ENCODE measurements at regions not wholly inside any gene's neighbourhood (a gene's known extent, or its start where the extent isn't known, plus 50 kb on each side); places are given as distances from the start of the nearest gene placed in this dataset.
"Not testable (repeated sequence)": the region's sequence is repeated elsewhere in the genome, so short reads cannot be mapped to it uniquely, and the experiment has no call there.

DNA sequence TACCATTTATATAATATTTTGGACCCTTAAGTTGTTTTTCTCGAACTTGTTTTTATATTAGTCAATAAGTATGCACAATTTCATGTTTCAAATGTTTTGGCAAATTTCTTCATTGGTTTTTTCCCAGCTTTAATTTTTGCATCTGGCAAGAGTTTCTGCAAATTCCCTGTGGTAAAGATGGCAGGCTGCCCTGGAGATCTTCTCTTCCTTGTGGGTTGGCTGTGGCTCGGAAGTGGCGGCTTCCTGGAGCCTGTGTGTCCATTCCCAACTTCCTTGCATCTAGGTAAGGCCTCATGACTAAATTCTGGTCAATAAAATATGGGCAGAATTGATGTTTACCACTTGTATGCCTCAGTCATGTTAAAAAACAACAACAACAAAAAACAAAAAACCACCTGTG, 818.6 kb downstream of the EPHA4 start:
- H3K36me3 Mint-ChIP-seq, result no peaks in the 10 kb centered on the region
- no peak for ATAC-seq (ENCODE audit: low read depth in 2 of 2)
- H3K9me3 Mint-ChIP-seq, result peaks cover 0 to 11% (median 4%) of the 10 kb centered on the region in 7 donors

DNA sequence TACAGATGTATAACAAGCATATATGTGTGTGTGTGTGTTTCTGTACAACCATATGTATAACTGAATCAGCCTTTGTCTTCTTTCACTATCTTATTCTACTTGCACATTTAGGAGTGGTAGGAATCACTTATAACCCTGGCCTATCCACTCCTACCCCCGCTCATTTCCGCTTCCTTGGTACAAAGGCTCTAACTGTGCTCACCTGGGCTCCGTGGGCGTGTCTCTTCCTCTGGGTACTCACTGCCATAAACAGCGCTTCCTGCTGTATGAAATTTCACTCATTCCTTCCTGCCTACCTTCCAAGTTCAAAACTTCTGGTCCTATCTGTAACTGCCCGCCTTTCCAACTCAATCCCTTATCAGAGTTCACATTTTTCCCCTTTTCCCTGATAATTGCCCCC, 815.5 kb downstream of the EPHA4 start:
- DNase-seq (no peak), ATAC-seq (ENCODE audit: low read depth in 2 of 2) (no peak)
- H3K4me1 Mint-ChIP-seq, result no peaks in the 10 kb centered on the region
- no peak overlapping the region for H3K4me3 Mint-ChIP-seq
- H3K36me3 Mint-ChIP-seq, result no peaks in the 10 kb centered on the region
- H3K27ac Mint-ChIP-seq, result no peak overlapping the region
- H3K27me3 Mint-ChIP-seq, result peaks cover 0 to 4% (median 0%) of the 10 kb centered on the region in 3 donors
- H3K9me3 Mint-ChIP-seq, result peaks cover 0 to 3% (median 1%) of the 10 kb centered on the region in 7 donors

More for the DNA sequence above, 818.6 kb downstream of the EPHA4 start:
- Mint-ChIP-seq H3K4me1 (no peaks in the 10 kb centered on the region), H3K27ac (no peak overlapping the region), H3K27me3 (peaks cover 0 to 4% (median 0%) of the 10 kb centered on the region in 3 donors), H3K4me3 (no peak overlapping the region)
- DNase-seq, result no peak

DNA sequence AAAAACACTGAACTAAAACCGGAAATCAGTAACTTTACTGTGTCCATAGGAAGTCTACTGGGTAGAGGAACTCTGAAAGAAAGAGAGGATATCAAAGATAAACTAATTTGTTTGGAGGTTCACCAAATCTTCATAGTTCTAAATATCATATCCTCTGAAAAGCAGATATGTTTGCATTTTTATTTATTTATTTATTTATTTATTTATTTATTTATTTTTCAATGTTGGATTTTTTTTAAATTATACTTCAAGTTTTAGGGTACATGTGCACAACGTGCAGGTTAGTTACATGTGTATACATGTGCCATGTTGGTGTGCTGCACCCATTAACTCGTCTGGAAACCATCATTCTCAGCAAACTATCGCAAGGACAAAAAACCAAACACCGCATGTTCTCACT, 813.7 kb downstream of the EPHA4 start:
- H3K27me3 Mint-ChIP-seq; H3K4me3 Mint-ChIP-seq; H3K9me3 Mint-ChIP-seq; DNase-seq; ATAC-seq (ENCODE audit: low read depth in 2 of 2); H3K4me1 Mint-ChIP-seq; H3K27ac Mint-ChIP-seq; H3K36me3 Mint-ChIP-seq: not testable (repeated sequence)

DNA sequence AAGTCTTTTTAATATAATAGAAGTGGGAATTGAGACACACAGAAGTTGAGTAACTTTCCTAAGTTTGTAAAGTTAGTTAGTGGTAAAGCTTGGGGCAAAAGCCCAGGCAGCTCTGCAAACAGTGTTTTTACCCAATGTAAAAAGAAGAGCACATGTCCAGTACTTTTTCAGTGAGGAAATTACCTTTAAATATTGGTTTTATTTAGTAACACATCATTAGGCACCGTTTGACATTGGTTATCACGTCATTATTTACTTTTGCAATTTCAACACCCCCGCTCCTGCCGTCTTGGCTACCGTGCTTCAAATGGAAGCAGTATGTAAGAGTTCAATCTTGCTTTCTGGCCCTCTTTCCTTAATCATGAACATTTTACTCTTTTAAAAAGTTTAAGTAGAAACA, 807.9 kb downstream of the EPHA4 start:
- Mint-ChIP-seq H3K36me3 (no peaks in the 10 kb centered on the region), H3K27ac (no peak overlapping the region), H3K27me3 (no peaks in the 10 kb centered on the region), H3K4me3 (no peak overlapping the region), H3K9me3 (peaks cover 0 to 2% (median 0%) of the 10 kb centered on the region in 7 donors), H3K4me1 (no peaks in the 10 kb centered on the region)
- ATAC-seq (ENCODE audit: low read depth in 2 of 2) (no peak), DNase-seq (no peak)

DNA sequence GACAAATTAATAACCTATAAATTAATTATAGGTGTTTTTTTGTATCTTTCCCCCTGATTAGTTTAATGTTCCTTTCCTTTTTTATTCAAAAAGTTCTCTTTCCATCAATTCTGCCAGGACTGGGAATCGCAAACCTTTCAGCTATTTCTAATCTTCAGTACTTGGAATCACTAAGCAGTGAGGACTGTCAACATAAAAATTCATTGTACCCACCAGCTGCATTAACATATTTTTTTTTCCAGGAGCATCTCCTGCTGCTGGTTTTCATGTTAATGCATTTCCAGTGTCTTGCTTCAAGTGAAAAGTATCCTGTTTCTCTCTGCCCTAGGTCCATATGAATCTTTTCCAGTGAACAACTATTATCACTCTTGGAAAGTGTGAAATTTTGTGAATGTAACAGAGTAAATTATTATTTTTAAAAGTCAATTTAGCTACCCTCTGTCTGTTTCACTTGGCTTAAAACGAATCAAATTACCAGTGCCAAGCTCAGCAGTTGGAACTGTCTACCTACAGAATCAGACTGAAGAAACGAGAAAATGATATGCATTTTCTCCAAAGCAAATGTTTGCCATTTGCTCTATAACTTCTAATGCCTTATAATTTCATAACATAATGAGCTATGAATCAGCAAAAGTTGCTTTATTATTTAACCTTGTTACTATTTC, 804.4 kb downstream of the EPHA4 start:
- H3K9me3 Mint-ChIP-seq, result no peaks in the 10 kb centered on the region
- no peaks in the 10 kb centered on the region for H3K36me3 Mint-ChIP-seq
- no peak overlapping the region for H3K4me3 Mint-ChIP-seq
- no peaks in the 10 kb centered on the region for H3K4me1 Mint-ChIP-seq
- DNase-seq (no peak), ATAC-seq (ENCODE audit: low read depth in 2 of 2) (no peak)
- no peaks in the 10 kb centered on the region for H3K27me3 Mint-ChIP-seq
- no peak overlapping the region for H3K27ac Mint-ChIP-seq

DNA sequence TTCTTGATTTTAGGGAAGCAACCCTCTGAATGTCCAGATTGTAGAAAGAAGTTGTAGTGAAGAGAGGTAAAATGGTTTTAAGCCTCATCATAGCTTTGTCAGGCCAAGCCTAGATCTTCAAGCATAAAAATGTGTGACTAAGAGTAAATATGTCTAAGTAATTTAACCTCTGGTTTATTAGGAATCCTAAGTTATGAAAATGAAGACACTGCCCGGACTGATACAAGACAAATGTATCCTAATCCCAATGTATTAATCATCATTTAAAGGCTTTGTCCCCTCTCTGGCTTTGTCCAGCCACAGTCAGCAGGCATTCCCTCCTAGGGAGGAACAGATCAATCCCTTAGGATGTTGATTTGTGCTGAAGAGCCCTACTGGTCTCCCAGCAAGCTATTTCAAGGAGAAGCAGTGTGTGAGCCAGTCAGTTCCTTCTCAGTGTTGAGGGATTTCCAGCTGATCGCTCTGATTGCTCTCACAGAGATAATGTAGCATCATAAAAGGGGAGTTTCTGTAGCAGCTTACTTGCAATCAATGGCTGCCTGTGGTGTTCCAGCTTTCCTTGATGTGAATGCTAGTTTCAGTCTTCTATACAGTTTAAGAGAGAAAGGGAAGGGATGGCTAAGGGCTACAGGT, 796.1 kb downstream of the EPHA4 start:
- no peak for DNase-seq
- H3K9me3 Mint-ChIP-seq, result peaks cover 0 to 5% (median 1%) of the 10 kb centered on the region in 7 donors
- H3K4me1 Mint-ChIP-seq, result peaks cover 0 to 4% (median 0%) of the 10 kb centered on the region in 3 donors
- no peaks in the 10 kb centered on the region for H3K36me3 Mint-ChIP-seq
- no peak for ATAC-seq (ENCODE audit: low read depth in 2 of 2)
- no peak overlapping the region for H3K27ac Mint-ChIP-seq
- no peak overlapping the region for H3K4me3 Mint-ChIP-seq
- H3K27me3 Mint-ChIP-seq, result peaks cover 0 to 4% (median 0%) of the 10 kb centered on the region in 3 donors

DNA sequence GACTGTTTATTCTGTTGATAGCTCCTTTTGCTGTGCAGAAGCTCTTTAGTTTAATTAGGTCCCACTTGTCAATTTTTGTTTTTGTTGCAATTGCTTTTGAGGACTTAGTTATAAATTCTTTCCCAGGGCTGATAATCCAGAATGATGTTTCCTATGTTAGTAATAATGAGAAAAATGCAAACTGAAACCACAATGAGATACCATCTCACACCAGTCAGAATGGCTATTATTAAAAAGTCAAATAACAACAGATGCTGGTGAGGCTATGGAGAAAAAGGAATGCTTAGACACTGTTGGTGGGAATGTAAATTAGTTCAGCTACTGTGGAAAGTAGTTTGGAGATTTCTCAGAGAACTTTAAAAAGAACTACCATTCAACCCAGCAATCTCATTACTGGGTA, 793.0 kb downstream of the EPHA4 start:
- peak overlapping the region in 1 of 6 donors; percentile 24 for H3K27ac Mint-ChIP-seq
- not testable (repeated sequence) for H3K9me3 Mint-ChIP-seq; H3K4me1 Mint-ChIP-seq; H3K27me3 Mint-ChIP-seq; DNase-seq; ATAC-seq (ENCODE audit: low read depth in 2 of 2); H3K36me3 Mint-ChIP-seq; H3K4me3 Mint-ChIP-seq

DNA sequence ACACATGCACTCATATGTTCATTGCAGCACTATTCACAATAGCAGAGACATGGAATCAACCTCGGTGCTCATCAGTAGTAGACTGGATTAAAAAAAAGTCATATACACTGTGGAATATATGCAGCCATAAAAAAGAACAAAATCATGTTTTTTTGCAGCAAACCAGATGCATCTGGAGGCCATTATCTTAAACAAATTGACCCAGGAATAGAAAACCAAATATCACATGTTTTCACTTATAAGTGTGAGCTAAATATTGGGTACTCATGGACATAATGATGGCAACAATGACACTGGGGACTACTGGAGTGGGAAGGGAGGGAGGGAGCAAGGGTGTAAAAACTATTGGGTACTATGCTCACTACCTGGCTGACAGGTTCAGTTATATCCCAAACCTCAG, 792.6 kb downstream of the EPHA4 start:
- DNase-seq (no peak), ATAC-seq (ENCODE audit: low read depth in 2 of 2) (no peak)
- peaks cover 0 to 5% (median 1%) of the 10 kb centered on the region in 7 donors for H3K9me3 Mint-ChIP-seq
- H3K4me1 Mint-ChIP-seq, result peaks cover 0 to 4% (median 0%) of the 10 kb centered on the region in 3 donors
- H3K27ac Mint-ChIP-seq, result no peak overlapping the region
- no peaks in the 10 kb centered on the region for H3K36me3 Mint-ChIP-seq
- H3K4me3 Mint-ChIP-seq, result no peak overlapping the region
- H3K27me3 Mint-ChIP-seq, result peaks cover 0 to 4% (median 0%) of the 10 kb centered on the region in 3 donors

DNA sequence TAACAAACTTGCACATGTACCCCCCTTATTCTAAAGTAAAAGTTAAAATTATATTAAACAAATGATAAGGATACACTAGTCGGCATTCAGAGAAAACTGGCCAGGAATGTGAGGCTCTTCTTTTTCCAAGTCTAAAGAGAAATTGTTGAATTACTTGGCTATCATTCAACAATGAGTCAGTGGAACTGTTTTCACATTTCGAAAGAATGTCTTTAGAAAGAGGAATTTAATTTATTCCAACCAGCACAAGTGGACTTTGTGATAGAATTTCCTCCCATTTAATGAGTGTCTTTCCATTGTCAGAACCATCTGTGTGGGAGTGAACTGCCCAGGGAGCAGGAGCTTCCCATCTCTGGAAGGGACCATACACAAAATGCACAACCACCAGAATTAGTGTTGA, 792.2 kb downstream of the EPHA4 start:
- Mint-ChIP-seq H3K27me3 (peaks cover 0 to 4% (median 0%) of the 10 kb centered on the region in 3 donors), H3K4me3 (no peak overlapping the region), H3K36me3 (no peaks in the 10 kb centered on the region), H3K4me1 (peaks cover 0 to 4% (median 0%) of the 10 kb centered on the region in 3 donors), H3K9me3 (peaks cover 0 to 5% (median 1%) of the 10 kb centered on the region in 7 donors), H3K27ac (no peak overlapping the region)
- DNase-seq (no peak), ATAC-seq (ENCODE audit: low read depth in 2 of 2) (no peak)

DNA sequence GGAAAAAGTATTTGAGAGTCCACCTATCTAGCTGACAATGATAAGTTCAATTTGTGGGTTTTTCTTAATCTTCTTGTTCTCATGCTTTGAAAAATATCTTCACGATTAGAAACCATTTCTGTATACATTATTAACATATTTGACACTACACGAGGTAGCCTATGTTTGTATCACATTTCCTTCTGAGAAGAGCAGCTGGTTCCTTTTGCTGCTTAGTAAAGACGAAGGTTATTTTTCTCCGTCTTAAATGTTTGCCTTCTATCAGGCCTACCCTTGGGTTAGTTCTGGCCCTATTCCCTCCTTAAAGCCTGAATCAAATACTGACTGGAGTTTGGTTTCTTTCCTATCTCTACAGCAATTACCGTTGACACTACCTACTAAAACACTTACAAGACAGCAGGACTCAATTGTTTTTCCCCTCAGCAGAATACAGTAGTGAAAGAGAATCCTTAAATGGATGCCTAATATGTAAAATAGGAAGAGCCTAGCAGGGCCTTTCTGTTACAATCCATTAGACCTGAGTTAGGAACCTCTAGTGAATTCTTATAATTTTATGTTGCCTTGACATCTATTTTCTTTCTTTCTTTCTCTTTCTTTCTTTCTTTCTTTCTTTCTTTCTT, 790.4 kb downstream of the EPHA4 start:
- peaks cover 0 to 1% (median 0%) of the 10 kb centered on the region in 3 donors for H3K27me3 Mint-ChIP-seq
- ATAC-seq (ENCODE audit: low read depth in 2 of 2) (no peak), DNase-seq (no peak)
- no peaks in the 10 kb centered on the region for H3K36me3 Mint-ChIP-seq
- H3K4me3 Mint-ChIP-seq, result no peak overlapping the region
- H3K9me3 Mint-ChIP-seq, result peaks cover 0 to 5% (median 1%) of the 10 kb centered on the region in 7 donors
- H3K4me1 Mint-ChIP-seq, result no peaks in the 10 kb centered on the region
- no peak overlapping the region for H3K27ac Mint-ChIP-seq

DNA sequence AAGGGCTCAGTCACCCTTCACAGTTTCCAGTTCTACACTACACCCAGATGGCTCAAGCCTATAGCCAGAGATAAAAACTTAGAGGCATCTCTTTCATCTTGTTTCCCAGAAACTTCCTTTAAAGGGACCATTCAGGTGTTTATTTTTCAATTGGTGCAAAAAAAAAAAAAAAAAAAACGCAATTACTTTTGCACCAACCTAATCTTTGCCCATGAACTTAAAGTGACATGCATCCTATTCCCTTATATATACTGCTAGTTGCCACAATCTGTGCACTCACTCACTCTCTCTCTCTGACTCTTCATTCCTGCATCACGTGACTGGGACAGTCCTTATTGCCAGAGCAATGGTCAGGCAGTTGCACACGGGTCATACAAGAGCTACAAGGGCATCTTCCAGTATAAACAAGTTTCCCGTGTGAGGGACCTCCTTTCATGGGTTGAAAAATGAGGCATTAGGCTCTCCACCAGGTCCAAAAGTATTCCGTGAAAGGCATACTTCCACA, 789.4 kb downstream of the EPHA4 start:
- Mint-ChIP-seq H3K36me3 (no peaks in the 10 kb centered on the region), H3K27ac (no peak overlapping the region), H3K4me1 (no peaks in the 10 kb centered on the region), H3K4me3 (no peak overlapping the region), H3K27me3 (peaks cover 0 to 2% (median 0%) of the 10 kb centered on the region in 3 donors), H3K9me3 (peaks cover 0 to 4% (median 1%) of the 10 kb centered on the region in 7 donors)
- no peak for DNase-seq
- no peak for ATAC-seq (ENCODE audit: low read depth in 2 of 2)

DNA sequence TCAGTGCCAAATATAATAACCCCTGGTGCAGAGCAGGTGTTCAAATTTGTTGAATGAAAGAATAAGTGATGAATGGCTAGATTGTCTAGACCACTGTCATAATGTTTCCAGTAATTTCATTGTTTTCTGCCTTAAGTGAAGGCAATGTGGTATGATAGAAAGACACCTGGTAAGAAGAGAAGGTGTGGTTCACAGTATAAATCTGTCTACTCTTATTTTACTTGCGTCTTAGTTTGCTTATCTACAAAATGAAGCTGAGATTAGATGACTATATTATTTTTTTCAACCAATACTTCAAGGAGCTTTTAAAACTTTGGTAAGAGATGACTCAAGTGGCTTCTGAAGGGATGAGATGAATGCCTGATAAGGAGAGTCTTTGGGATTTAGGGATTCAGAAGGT, 788.4 kb downstream of the EPHA4 start:
- Mint-ChIP-seq H3K9me3 (peaks cover 0 to 3% (median 0%) of the 10 kb centered on the region in 7 donors), H3K27me3 (peaks cover 0 to 4% (median 0%) of the 10 kb centered on the region in 3 donors), H3K4me1 (no peaks in the 10 kb centered on the region), H3K27ac (no peak overlapping the region), H3K4me3 (no peak overlapping the region), H3K36me3 (no peaks in the 10 kb centered on the region)
- ATAC-seq (ENCODE audit: low read depth in 2 of 2), result no peak
- DNase-seq, result no peak

DNA sequence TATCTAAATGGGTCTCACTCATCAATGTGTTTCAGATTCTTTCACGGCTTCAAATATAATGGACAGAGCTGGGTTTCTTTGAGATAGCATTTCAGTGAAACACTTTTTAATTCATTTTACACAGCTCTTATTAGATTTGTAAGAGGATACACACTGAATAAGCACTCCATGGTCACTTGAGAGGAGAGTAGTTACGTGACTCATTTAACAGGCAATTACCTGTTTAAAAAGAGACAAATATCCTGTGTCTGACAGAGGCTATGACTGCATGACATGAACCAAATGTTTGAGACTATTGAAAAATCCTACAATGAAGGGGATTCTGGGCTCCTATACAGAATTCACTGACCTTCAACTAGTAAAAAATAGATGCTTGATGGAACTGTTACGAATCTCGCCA, 786.9 kb downstream of the EPHA4 start:
- DNase-seq, result no peak
- Mint-ChIP-seq H3K4me1 (no peaks in the 10 kb centered on the region), H3K27me3 (peaks cover 0 to 4% (median 0%) of the 10 kb centered on the region in 3 donors), H3K4me3 (no peak overlapping the region), H3K9me3 (peaks cover 0 to 9% (median 1%) of the 10 kb centered on the region in 7 donors), H3K27ac (no peak overlapping the region), H3K36me3 (no peaks in the 10 kb centered on the region)
- ATAC-seq (ENCODE audit: low read depth in 2 of 2), result no peak

DNA sequence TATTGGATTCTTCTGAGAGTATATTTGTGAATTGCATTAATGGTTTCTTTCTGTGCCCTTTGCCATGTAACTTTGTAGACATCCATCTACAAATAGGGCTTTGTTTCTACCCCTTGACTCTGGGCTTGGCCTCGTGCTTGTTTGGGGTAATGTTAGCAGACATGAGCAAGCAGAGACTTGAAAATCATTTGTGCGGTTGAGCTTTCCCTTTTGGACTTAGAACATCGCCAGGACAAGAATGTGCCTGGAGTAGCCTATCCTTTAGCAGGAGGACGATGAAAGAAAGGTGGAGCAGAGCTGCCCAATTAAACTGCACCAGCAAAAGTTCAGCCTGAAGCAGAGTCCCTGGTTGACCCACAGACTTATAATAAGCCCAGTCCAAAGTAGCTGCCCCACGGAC, 785.9 kb downstream of the EPHA4 start:
- Mint-ChIP-seq H3K4me3 (no peak overlapping the region), H3K36me3 (no peaks in the 10 kb centered on the region), H3K27ac (no peak overlapping the region), H3K9me3 (peaks cover 0 to 9% (median 1%) of the 10 kb centered on the region in 7 donors), H3K4me1 (no peaks in the 10 kb centered on the region), H3K27me3 (peaks cover 0 to 4% (median 0%) of the 10 kb centered on the region in 3 donors)
- no peak for ATAC-seq (ENCODE audit: low read depth in 2 of 2)
- no peak for DNase-seq

Measured in naive B cell (primary cell).